GM19324 (cell line): ENCODE measurements at regions not wholly inside any gene's neighbourhood (a gene's known extent, or its start where the extent isn't known, plus 50 kb on each side); places are given as distances from the start of the nearest gene placed in this dataset.

ENCODE experiments used
- ATAC-seq: cut with Tn5 transposase; IDR thresholded peaks from one replicate; pipeline ENCODE4 v1.9.1; 2021; ENCODE audit warnings: mild to moderate bottlenecking, moderate library complexity; ENCODE audit not compliant: unreplicated experiment, low FRiP score

- no peak for ATAC-seq
Observed at GRCh38 chr10:6339891-6340290, 137.2 kb downstream of the PFKFB3 start.

- no peak for ATAC-seq
Observed at GRCh38 chr10:6342096-6342685, 139.5 kb downstream of the PFKFB3 start.

GRCh38 chr10:6343305-6344010 lies 140.7 kb downstream of the PFKFB3 start:
- no peak for ATAC-seq

- ATAC-seq = no peak
Observed at GRCh38 chr10:6345404-6345803, 142.7 kb downstream of the PFKFB3 start.

GRCh38 chr10:6346631-6347030 lies 143.9 kb downstream of the PFKFB3 start:
- ATAC-seq = no peak

GRCh38 chr10:6347391-6347951 lies 144.7 kb downstream of the PFKFB3 start:
- peak; percentile 37 for ATAC-seq

- ATAC-seq = peak; percentile 93
Observed at GRCh38 chr10:6348096-6348874, 145.6 kb downstream of the PFKFB3 start.

GRCh38 chr10:6349846-6350535 lies 147.3 kb downstream of the PFKFB3 start:
- no peak for ATAC-seq

- no peak for ATAC-seq
Observed at GRCh38 chr10:6350609-6351008, 147.9 kb downstream of the PFKFB3 start.

- ATAC-seq = no peak
Observed at GRCh38 chr10:6351495-6351894, 148.8 kb downstream of the PFKFB3 start.

- no peak for ATAC-seq
Observed at GRCh38 chr10:6353526-6353925, 150.8 kb downstream of the PFKFB3 start.

- ATAC-seq = no peak
Observed at GRCh38 chr10:6354168-6354772, 151.5 kb downstream of the PFKFB3 start.

- no peak for ATAC-seq
Observed at GRCh38 chr10:6356280-6356793, 153.6 kb downstream of the PFKFB3 start.

- ATAC-seq = no peak
Observed at GRCh38 chr10:6361869-6362268, 159.1 kb downstream of the PFKFB3 start.

GRCh38 chr10:6362879-6363278 lies 160.1 kb downstream of the PFKFB3 start:
- no peak for ATAC-seq

- no peak for ATAC-seq
Observed at GRCh38 chr10:6363511-6363910, 160.8 kb downstream of the PFKFB3 start.

- no peak for ATAC-seq
Observed at GRCh38 chr10:6364283-6364682, 161.6 kb downstream of the PFKFB3 start.

GRCh38 chr10:6364893-6365292 lies 162.2 kb downstream of the PFKFB3 start:
- ATAC-seq = no peak

GRCh38 chr10:6365384-6365783 lies 162.7 kb downstream of the PFKFB3 start:
- no peak for ATAC-seq
